ENCODE measurements at regions not wholly inside any gene's neighbourhood (a gene's known extent, or its start where the extent isn't known, plus 50 kb on each side); places are given as distances from the start of the nearest gene placed in this dataset.
"Not testable (repeated sequence)": the region's sequence is repeated elsewhere in the genome, so short reads cannot be mapped to it uniquely, and the experiment has no call there.

- H3K4me1 Mint-ChIP-seq (ENCODE audit: low read depth), result not testable (repeated sequence)
Measured at GRCh38 chr16:29355339-29356059, 51.0 kb downstream of the NPIPB11 start.

GRCh38 chr16:29354449-29354848 is 52.1 kb downstream of the NPIPB11 start:
- not testable (repeated sequence) for H3K27ac Mint-ChIP-seq; H3K4me1 Mint-ChIP-seq (ENCODE audit: low read depth); H3K9me3 Mint-ChIP-seq; H3K4me3 Mint-ChIP-seq; H3K27me3 Mint-ChIP-seq (ENCODE audit: insufficient read depth); H3K36me3 Mint-ChIP-seq (ENCODE audit: low read depth); DNase-seq

More at GRCh38 chr16:29355339-29356059, 51.0 kb downstream of the NPIPB11 start:
- H3K27me3 Mint-ChIP-seq (ENCODE audit: insufficient read depth); H3K27ac Mint-ChIP-seq; H3K4me3 Mint-ChIP-seq; H3K9me3 Mint-ChIP-seq; H3K36me3 Mint-ChIP-seq (ENCODE audit: low read depth); DNase-seq: not testable (repeated sequence)

DNA sequence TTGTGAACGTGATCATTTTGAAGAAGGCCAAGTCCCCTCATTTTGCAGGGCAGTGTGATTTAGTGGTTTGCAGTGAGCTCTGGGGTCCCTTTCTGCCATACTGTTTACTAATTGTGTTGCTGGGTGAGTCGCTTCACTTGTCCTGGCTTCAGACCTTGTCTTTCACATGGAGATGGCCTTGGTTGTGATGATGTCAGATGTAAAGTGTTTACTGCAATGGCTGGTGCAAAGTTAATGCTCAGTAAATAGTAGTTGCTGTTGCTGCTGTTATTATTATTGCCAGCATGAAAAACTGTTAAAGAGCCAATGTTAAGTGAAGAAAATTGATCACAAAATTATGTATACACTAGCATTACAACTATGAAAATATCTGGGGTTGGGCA is 53.9 kb downstream of the NPIPB11 start:
- H3K27me3 Mint-ChIP-seq (ENCODE audit: insufficient read depth); H3K4me3 Mint-ChIP-seq; H3K9me3 Mint-ChIP-seq; H3K4me1 Mint-ChIP-seq (ENCODE audit: low read depth); H3K27ac Mint-ChIP-seq; DNase-seq; H3K36me3 Mint-ChIP-seq (ENCODE audit: low read depth): not testable (repeated sequence)

DNA sequence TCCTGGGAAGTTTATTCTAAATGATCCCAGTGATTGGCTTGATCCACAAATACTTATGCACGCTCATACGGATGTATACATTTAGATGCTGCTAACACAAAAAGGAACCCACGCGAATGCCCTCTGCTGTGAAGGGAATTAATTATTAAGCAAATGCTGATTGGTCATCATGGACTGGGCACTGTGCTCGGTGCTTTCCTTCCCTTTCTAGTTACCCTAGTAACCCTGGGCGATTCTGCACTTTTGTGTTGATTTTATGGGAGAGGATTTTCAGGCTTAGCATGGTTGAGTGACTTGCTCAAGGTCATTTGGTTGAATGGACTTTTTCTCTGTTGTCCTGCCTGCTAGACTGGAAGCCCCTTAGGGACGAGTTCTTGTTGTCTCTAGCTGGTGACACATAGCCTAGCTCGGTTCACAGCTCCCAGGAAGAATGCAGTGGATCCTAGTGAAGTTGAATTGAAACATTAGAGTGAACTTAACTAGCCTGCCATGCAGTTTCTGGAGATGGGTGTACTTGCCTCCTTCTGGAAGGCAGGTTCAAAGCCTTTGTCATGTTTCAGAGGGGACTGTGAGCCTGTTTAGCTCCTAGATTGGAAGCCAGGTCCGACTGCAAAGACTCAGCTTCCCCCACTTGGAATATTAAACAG is 54.4 kb downstream of the NPIPB11 start:
- H3K4me1 Mint-ChIP-seq (ENCODE audit: low read depth); DNase-seq; H3K27me3 Mint-ChIP-seq (ENCODE audit: insufficient read depth); H3K27ac Mint-ChIP-seq; H3K36me3 Mint-ChIP-seq (ENCODE audit: low read depth); H3K4me3 Mint-ChIP-seq; H3K9me3 Mint-ChIP-seq: not testable (repeated sequence)

DNA sequence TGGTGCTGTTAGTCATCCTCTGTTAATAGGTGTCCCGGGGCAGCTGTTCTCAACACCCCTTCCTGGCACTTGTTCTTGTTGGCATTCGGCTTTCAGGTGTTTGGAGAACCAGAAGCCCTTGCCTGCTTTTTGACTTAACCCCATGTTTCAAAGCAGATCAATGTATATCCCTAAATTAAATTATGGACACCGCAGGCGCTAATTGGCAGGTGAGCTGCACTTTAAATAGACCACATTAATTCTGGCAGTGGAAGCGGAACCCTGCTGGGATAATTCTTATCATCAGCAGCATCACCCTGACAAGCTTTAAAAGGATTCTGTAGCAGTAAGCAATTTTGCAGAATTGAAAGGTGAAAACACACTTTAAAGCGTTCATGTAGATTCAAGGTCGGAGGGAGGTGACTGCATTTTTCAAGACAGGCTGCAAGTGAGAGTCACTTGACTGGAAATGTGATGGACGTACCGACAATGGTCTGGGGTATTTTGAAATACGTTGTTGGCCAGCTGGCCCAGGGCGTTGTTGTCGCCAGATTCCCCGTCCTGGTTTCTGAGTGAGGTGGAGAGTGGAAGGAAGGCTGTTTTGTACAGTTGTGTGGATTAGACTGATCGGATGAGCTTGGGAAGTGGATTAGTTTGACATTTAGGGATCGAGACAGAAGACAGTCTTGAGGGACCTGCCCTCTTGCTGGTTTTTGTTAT is 55.1 kb downstream of the NPIPB11 start:
- not testable (repeated sequence) for H3K36me3 Mint-ChIP-seq (ENCODE audit: low read depth); H3K27me3 Mint-ChIP-seq (ENCODE audit: insufficient read depth); H3K4me3 Mint-ChIP-seq; DNase-seq; H3K4me1 Mint-ChIP-seq (ENCODE audit: low read depth); H3K27ac Mint-ChIP-seq; H3K9me3 Mint-ChIP-seq

GRCh38 chr16:29349966-29350365 is 56.5 kb downstream of the NPIPB11 start:
- DNase-seq, result peak; percentile 75
- H3K9me3 Mint-ChIP-seq; H3K36me3 Mint-ChIP-seq (ENCODE audit: low read depth); H3K27me3 Mint-ChIP-seq (ENCODE audit: insufficient read depth); H3K4me3 Mint-ChIP-seq; H3K4me1 Mint-ChIP-seq (ENCODE audit: low read depth): not testable (repeated sequence)
- peak overlapping the region; percentile 67 for H3K27ac Mint-ChIP-seq

DNA sequence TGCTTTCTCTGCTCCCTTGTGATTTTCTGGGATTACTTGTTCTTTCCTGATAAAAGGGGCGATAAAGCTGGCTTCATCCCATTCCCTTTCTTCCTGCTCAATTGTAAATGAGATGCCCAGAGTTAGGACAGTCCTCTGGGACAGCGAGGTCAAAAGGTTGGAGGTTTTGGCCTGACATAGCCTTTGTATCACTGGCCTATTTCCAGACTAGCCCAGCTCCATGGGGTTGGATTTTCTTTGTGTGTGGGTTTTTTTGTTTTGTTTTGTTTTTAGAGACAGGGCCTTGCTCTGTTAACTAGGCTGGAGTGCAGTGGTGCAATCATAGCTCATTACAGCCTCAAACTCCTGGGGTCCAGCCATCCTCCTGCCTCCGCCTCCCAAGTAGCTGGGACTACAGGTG is 57.8 kb downstream of the NPIPB11 start:
- H3K36me3 Mint-ChIP-seq (ENCODE audit: low read depth); H3K9me3 Mint-ChIP-seq; DNase-seq: not testable (repeated sequence)

DNA sequence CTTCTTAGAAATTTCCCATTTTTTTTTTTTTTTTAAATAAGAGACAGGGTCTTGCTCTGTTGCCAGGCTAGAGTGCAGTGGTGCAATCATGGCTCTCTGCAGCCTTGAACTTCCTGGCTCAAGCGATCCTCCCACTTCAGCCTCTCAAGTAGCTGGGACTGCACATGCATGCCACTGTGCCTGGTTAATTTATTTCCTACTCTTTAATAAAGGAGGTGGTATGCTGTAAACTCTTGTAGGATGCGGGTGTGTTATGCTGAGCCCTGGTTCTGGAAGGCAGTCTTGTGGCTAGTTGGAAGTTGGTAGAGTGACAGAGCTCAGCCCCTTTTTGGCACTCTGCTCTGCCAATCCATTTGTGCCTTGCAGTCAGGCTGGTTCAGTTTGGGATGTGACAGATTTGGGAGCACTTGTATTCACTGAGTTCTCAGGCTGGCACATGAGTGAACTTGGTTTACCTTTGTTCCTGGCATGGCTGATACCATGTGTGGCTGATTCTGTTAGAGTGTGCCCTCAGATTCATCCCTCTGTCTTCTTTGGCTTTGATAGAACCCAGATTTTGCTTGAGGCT is 58.3 kb downstream of the NPIPB11 start:
- H3K4me3 Mint-ChIP-seq; H3K27me3 Mint-ChIP-seq (ENCODE audit: insufficient read depth); H3K9me3 Mint-ChIP-seq; H3K36me3 Mint-ChIP-seq (ENCODE audit: low read depth); H3K27ac Mint-ChIP-seq; DNase-seq: not testable (repeated sequence)
- peaks cover 14% of the 10 kb centered on the region for H3K4me1 Mint-ChIP-seq (ENCODE audit: low read depth)

More for the DNA sequence above, 57.8 kb downstream of the NPIPB11 start:
- H3K4me1 Mint-ChIP-seq (ENCODE audit: low read depth); H3K27me3 Mint-ChIP-seq (ENCODE audit: insufficient read depth); H3K4me3 Mint-ChIP-seq; H3K27ac Mint-ChIP-seq: not testable (repeated sequence)

DNA sequence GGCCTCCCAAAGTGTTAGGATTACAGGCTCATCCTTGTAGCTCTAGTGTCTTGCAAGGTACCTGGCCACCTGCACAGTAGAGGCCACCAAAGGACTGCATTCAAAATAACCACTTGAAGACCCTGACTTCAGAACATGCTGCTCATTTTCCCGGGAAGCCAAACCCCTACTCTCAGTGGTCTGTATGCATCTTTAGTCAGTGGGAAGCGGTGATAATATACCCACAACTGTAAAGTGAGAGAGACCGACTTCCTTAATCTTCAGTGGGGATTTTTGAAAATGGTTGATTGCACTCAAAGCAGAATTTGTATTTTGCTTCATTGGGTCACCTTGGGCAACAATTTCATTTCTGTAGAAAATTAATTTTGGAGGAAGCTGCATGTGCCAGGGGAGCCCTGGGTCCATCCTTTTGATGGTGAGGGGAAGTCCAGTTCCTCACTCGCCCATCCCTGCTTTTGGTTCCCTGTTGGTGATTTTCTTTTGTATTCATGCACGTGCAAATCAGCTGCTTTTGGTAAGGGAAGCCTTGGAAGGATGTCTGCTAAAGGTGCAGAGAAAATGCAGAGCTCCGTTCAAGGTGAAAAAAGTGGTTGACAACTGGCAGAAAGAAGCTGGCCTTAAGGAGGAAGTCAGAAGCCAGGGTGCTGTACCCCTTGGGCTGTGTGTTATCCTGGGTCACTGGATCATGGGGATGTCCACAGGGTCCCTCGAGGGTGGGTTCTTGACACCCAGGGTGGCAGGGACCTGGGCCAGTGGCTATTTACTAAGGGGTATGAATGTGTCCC is 59.5 kb downstream of the NPIPB11 start:
- DNase-seq; H3K27me3 Mint-ChIP-seq (ENCODE audit: insufficient read depth): not testable (repeated sequence)
- peaks cover 21% of the 10 kb centered on the region for H3K4me1 Mint-ChIP-seq (ENCODE audit: low read depth)

DNA sequence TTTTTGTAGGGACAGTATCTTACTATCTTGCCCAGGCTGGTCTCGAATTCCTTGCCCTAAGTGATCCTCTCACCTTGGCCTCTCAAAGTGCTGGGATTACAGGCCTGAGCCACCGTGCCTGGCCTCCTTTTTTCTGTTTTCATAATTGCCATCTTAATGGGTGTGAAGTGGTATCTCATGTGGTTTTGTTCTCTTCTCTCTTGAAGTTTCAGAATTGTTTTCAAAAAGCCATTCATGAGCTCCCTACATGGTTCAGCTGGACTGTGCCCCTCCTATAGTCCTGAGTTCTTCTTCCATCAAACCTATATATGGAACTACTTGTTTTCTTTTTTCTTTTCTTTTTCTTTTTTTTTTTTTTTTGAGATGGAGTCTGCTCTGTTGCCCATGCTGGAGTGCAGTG is 60.3 kb downstream of the NPIPB11 start:
- H3K9me3 Mint-ChIP-seq; DNase-seq; H3K36me3 Mint-ChIP-seq (ENCODE audit: low read depth); H3K4me3 Mint-ChIP-seq; H3K27ac Mint-ChIP-seq; H3K27me3 Mint-ChIP-seq (ENCODE audit: insufficient read depth): not testable (repeated sequence)
- peaks cover 21% of the 10 kb centered on the region for H3K4me1 Mint-ChIP-seq (ENCODE audit: low read depth)

More for the DNA sequence above, 59.5 kb downstream of the NPIPB11 start:
- H3K4me3 Mint-ChIP-seq; H3K27ac Mint-ChIP-seq; H3K36me3 Mint-ChIP-seq (ENCODE audit: low read depth); H3K9me3 Mint-ChIP-seq: not testable (repeated sequence)

DNA sequence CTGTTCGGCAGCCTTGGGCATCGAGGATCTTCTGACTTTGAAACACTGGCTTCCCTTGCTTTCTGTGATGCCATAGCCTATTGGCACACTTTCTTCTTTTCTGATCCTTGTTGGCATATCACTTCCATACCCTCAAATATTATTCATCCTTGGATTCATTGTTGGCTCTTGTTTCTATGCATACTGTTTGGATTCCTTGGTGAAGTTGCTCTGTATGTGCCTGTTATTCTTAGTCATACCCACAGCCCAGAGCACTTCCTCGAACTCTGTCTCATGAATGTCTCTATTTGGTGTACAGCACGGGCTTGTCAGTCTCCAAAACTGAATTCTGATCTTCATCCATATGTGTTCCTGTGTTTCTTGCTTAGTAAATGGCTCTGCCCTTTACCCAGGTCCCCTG is 63.6 kb downstream of the NPIPB11 start:
- H3K9me3 Mint-ChIP-seq; H3K4me3 Mint-ChIP-seq; H3K27me3 Mint-ChIP-seq (ENCODE audit: insufficient read depth); H3K36me3 Mint-ChIP-seq (ENCODE audit: low read depth): not testable (repeated sequence)
- Mint-ChIP-seq H3K4me1 (ENCODE audit: low read depth) (peaks cover 19% of the 10 kb centered on the region), H3K27ac (peak overlapping the region; percentile 76)
- DNase-seq, result peak; percentile 71

- DNase-seq, result peak; percentile 57
- H3K27ac Mint-ChIP-seq, H3K9me3 Mint-ChIP-seq: not testable (repeated sequence)
Measured at GRCh38 chr16:29340779-29341438, 65.6 kb downstream of the NPIPB11 start.

DNA sequence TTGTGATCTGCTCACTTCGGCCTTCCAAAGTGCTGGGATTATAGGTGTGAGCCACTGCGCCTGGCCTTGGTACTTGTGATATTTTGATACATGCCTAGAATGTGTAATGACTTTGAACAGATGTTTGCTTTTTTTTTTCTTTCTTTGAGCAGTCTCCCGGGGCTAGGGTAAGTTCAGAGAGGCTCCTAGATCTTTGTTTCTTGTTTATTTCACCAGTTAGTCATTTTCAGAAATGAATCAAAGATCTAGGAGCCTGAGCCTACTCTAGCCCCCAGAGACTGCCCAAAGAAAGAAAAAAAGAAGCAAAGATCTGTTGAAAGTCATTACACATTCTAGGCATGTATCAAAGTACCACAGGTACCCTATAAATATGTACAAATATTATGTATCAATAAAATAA is 66.3 kb downstream of the NPIPB11 start:
- not testable (repeated sequence) for H3K9me3 Mint-ChIP-seq; H3K4me3 Mint-ChIP-seq; H3K27ac Mint-ChIP-seq; H3K36me3 Mint-ChIP-seq (ENCODE audit: low read depth); DNase-seq; H3K27me3 Mint-ChIP-seq (ENCODE audit: insufficient read depth)
- H3K4me1 Mint-ChIP-seq (ENCODE audit: low read depth), result peaks cover 19% of the 10 kb centered on the region

More at GRCh38 chr16:29340779-29341438, 65.6 kb downstream of the NPIPB11 start:
- not testable (repeated sequence) for H3K36me3 Mint-ChIP-seq (ENCODE audit: low read depth); H3K27me3 Mint-ChIP-seq (ENCODE audit: insufficient read depth); H3K4me3 Mint-ChIP-seq
- peaks cover 19% of the 10 kb centered on the region for H3K4me1 Mint-ChIP-seq (ENCODE audit: low read depth)

Measured in HFFc6 (cell line).